IMR-90 (cell line): ENCODE measurements at regions not wholly inside any gene's neighbourhood (a gene's known extent, or its start where the extent isn't known, plus 50 kb on each side); places are given as distances from the start of the nearest gene placed in this dataset.

ENCODE experiments used
- ATAC-seq: fragments of 200-7000 bp; cut with Tn5 transposase; 2 replicates; pipeline ENCODE4 v1.9.1; 2020; ENCODE audit warnings: low read depth, mild to moderate bottlenecking, moderate library complexity
- BruUV-seq: library from RNA; stranded (reverse); fragments of 400-500 nt; replicated peaks from 2 replicates; lab custom pipeline; 2021; lab: Mats Ljungman, UMichigan
- CTCF ChIA-PET: fragments of 300-600 bp; formaldehyde crosslinking; extraction: SDS; loops from one replicate; lab custom pipeline; 2021; ENCODE audit warnings: antibody characterized with exemption; lab: Yijun Ruan, JAX
- POLR2A ChIA-PET: fragments of 300-600 bp; sonication (Branson Sonifier 250); formaldehyde crosslinking; loops from one replicate; lab custom pipeline; 2022; ENCODE audit warnings: antibody characterized with exemption; ENCODE audit not compliant: unreplicated experiment; lab: Charles Lee
- DNase-seq: peaks from one replicate; pipeline ENCODE4 v3.0.0; 2013
- H2AFZ ChIP-seq: replicated peaks from 2 replicates; pipeline ENCODE3; 2013; ENCODE audit warnings: low read length, mild to moderate bottlenecking; ENCODE audit not compliant: poor library complexity
- H2AK5ac ChIP-seq: 2 replicates; pipeline ENCODE4 v1.6.1; 2013; ENCODE audit warnings: low read depth, low read length, inconsistent platforms
- H2AK9ac ChIP-seq: replicated peaks from 2 replicates; pipeline ENCODE3; 2013; ENCODE audit warnings: mild to moderate bottlenecking, low read depth, low read length, moderate library complexity; ENCODE audit not compliant: poor library complexity
- H2BK120ac ChIP-seq: 2 replicates; pipeline ENCODE4 v1.6.1; 2013; ENCODE audit warnings: low read depth, low read length, inconsistent platforms
- H2BK15ac ChIP-seq: 3 replicates; pipeline ENCODE4 v1.6.1; 2013; ENCODE audit warnings: low read depth, low read length, inconsistent platforms
- H2BK20ac ChIP-seq: 2 replicates; pipeline ENCODE4 v1.6.1; 2013; ENCODE audit warnings: low read depth, mild to moderate bottlenecking, inconsistent platforms, low read length, moderate library complexity
- H2BK5ac ChIP-seq: 2 replicates; pipeline ENCODE4 v1.6.1; 2013; ENCODE audit warnings: mild to moderate bottlenecking, low read depth, low read length, inconsistent platforms; ENCODE audit not compliant: poor library complexity, severe bottlenecking
- H3K14ac ChIP-seq: replicated peaks from 2 replicates; pipeline ENCODE4 v1.6.1; 2013; ENCODE audit warnings: low read depth, low read length, inconsistent platforms
- H3K18ac ChIP-seq: 2 replicates; pipeline ENCODE4 v1.6.1; 2013; ENCODE audit warnings: low read depth, low read length, control low read depth
- H3K23ac ChIP-seq: 2 replicates; pipeline ENCODE4 v1.6.1; 2013; ENCODE audit warnings: low read depth, low read length, inconsistent platforms
- H3K27ac ChIP-seq: 2 replicates; pipeline ENCODE4 v1.5.1; 2013; ENCODE audit warnings: mild to moderate bottlenecking, control low read depth, low read length; ENCODE audit not compliant: insufficient read depth
- H3K27me3 ChIP-seq: 2 replicates; pipeline ENCODE4 v1.6.1; 2013; ENCODE audit warnings: low read length; ENCODE audit not compliant: control insufficient read depth, insufficient read depth
- H3K36me3 ChIP-seq: 2 replicates; pipeline ENCODE4 v1.6.1; 2013; ENCODE audit warnings: low read length, mixed read lengths; ENCODE audit not compliant: control insufficient read depth, insufficient read depth
- H3K4ac ChIP-seq: 2 replicates; pipeline ENCODE4 v1.6.1; 2013; ENCODE audit warnings: low read depth, low read length, inconsistent platforms
- H3K4me1 ChIP-seq: 2 replicates; pipeline ENCODE4 v1.6.1; 2013; ENCODE audit warnings: low read length, mixed read lengths; ENCODE audit not compliant: control insufficient read depth, insufficient read depth
- H3K4me2 ChIP-seq: 2 replicates; pipeline ENCODE4 v1.6.1; 2013; ENCODE audit warnings: low read depth, mild to moderate bottlenecking, control low read depth, low read length, moderate library complexity
- H3K4me3 ChIP-seq: 2 replicates; pipeline ENCODE4 v1.5.1; 2013; ENCODE audit warnings: low read depth, mild to moderate bottlenecking, control low read depth, low read length, moderate library complexity; ENCODE audit not compliant: insufficient read depth
- H3K56ac ChIP-seq: 2 replicates; pipeline ENCODE4 v1.6.1; 2013; ENCODE audit warnings: low read length, inconsistent platforms; ENCODE audit not compliant: insufficient read depth; ENCODE audit errors: extremely low read depth
- H3K79me1 ChIP-seq, 2 experiments: 2 replicates each; pipeline ENCODE4 v1.6.1; 2013; ENCODE audit warnings: low read length in 2 of 2, inconsistent platforms in 1 of 2, low read depth in 1 of 2
- H3K9ac ChIP-seq: 2 replicates; pipeline ENCODE4 v1.6.1; 2013; ENCODE audit warnings: low read depth, low read length, control low read depth
- H3K9me1 ChIP-seq: 2 replicates; pipeline ENCODE4 v1.6.1; 2013; ENCODE audit warnings: low read length, inconsistent platforms; ENCODE audit not compliant: insufficient read depth
- H3K9me3 ChIP-seq: 2 replicates; pipeline ENCODE4 v1.6.1; 2013; ENCODE audit warnings: low read length; ENCODE audit not compliant: control insufficient read depth, insufficient read depth
- H4K20me1 ChIP-seq: 2 replicates; pipeline ENCODE4 v1.6.1; 2013; ENCODE audit warnings: low read length, inconsistent platforms; ENCODE audit not compliant: insufficient read depth
- H4K5ac ChIP-seq: 2 replicates; pipeline ENCODE4 v1.6.1; 2013; ENCODE audit warnings: mild to moderate bottlenecking, low read depth, low read length, control low read depth
- H4K8ac ChIP-seq, 2 experiments: 2 replicates each; pipeline ENCODE4 v1.6.1; 2013; ENCODE audit warnings: low read depth in 2 of 2, low read length in 2 of 2, control low read depth in 1 of 2, inconsistent platforms in 1 of 2
- H4K91ac ChIP-seq: 2 replicates; pipeline ENCODE4 v1.6.1; 2013; ENCODE audit warnings: low read depth, low read length, inconsistent platforms; ENCODE audit not compliant: insufficient read depth
- BHLHE40 ChIP-seq: fragments of 150-350 bp; IDR thresholded peaks from 2 replicates; pipeline ENCODE4 v1.6.1; 2016; ENCODE audit warnings: mild to moderate bottlenecking, low read depth, low read length
- SMC3 ChIP-seq: fragments of 150-350 bp; IDR thresholded peaks from 2 replicates; pipeline ENCODE4 v1.6.1; 2016; ENCODE audit warnings: low read depth, mild to moderate bottlenecking, antibody characterized with exemption, low read length, moderate library complexity
- USF2 ChIP-seq: fragments of 150-350 bp; IDR thresholded peaks from 2 replicates; pipeline ENCODE4 v1.6.1; 2017; ENCODE audit warnings: mild to moderate bottlenecking, antibody characterized with exemption, low read length, low read depth
- WGBS, 2 experiments: methylation state at CpG; one replicate each; pipeline versions ENCODE4 v1.1.5 to v1.1.7; 2013; ENCODE audit warnings: missing lambda C conversion rate in 2 of 2; ENCODE audit not compliant: insufficient read length in 1 of 2; ENCODE audit errors: extremely low coverage in 2 of 2; 5-methylcytosine and 5-hydroxymethylcytosine counted together
- dilution Hi-C: fragments of 300-500 bp; cut with HindIII; formaldehyde crosslinking; loops from one replicate; pipeline ENCODE4 v1.14.3; 2018; ENCODE audit warnings: low sequenced_read_pairs; ENCODE audit not compliant: unreplicated experiment
- in situ Hi-C: fragments of 300-500 bp; cut with MboI; formaldehyde crosslinking; loops from 3 replicates; pipeline ENCODE4 v1.14.3; 2019; ENCODE audit warnings: low sequenced_read_pairs, inconsistent platforms, mixed read lengths
- intact Hi-C: fragments of 100-400 bp; cut with micrococcal nuclease; formaldehyde crosslinking; loops from 2 replicates; pipeline ENCODE4 v1.10.0; 2022
- TF ChIP-seq, protein P1 (sequence below): conservative IDR thresholded peaks from 2 replicates; pipeline ENCODE4 v1.5.1; 2012; ENCODE audit warnings: mild to moderate bottlenecking, low read depth, low read length, improper control_type of control experiment

DNA sequence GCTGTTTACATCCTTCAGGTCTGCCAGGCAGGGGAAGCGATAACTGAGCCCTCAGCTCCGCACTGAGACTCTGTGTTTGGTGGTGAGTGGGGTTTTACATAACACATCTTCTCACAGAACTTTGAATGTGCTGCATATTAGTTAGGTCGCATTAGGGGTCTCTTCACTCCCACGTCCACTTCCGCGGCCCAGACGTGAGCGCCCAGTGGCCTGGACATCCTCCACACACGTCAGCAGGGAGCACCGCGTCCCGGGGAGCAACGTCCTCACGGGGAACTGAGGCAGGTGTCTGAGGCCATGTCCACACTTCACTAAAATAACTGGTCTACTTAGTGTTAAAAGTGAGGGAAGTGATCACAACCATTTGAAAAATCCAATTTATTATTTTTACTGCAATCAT, 100.4 kb upstream of the SATB2 start:
- no peak overlapping the region for H2BK15ac ChIP-seq
- H4K20me1 ChIP-seq, result no peaks in the 10 kb centered on the region
- H3K56ac ChIP-seq, result no peak overlapping the region
- no peak overlapping the region for H3K14ac ChIP-seq
- H3K4ac ChIP-seq, result no peak overlapping the region
- no peaks in the 10 kb centered on the region for H3K36me3 ChIP-seq
- H3K18ac ChIP-seq, result no peak overlapping the region
- no peak overlapping the region for H2AK9ac ChIP-seq
- no peak overlapping the region for H3K4me2 ChIP-seq
- BruUV-seq, result no TSS peak
- no peaks in the 10 kb centered on the region for H3K27me3 ChIP-seq
- no peak overlapping the region for H2AK5ac ChIP-seq
- no peak overlapping the region for H4K5ac ChIP-seq
- POLR2A ChIA-PET, result no interaction called here
- no peaks in the 10 kb centered on the region for H3K4me1 ChIP-seq
- no peak overlapping the region for H2BK120ac ChIP-seq
- ATAC-seq, result no peak
- WGBS, 2 experiments, result no CpG with 5 or more reads among the region's 14 CpGs
- no peaks in the 10 kb centered on the region for H3K9me1 ChIP-seq
- no peak overlapping the region for H2BK20ac ChIP-seq
- no peak overlapping the region for H4K91ac ChIP-seq
- no peak overlapping the region for H2AFZ ChIP-seq
- H3K79me1 ChIP-seq, result no peaks in the 10 kb centered on the region
- H3K4me3 ChIP-seq, result no peak overlapping the region
- dilution Hi-C loops (no loop called here), in situ Hi-C loops (no loop called here), intact Hi-C loops (no loop called here)
- H4K8ac ChIP-seq, result no peak overlapping the region
- no peaks in the 10 kb centered on the region; the same call in 1 of the 2 replicates for H3K9me3 ChIP-seq
- no peak for DNase-seq
- no peak overlapping the region for H2BK5ac ChIP-seq
- H3K23ac ChIP-seq, result no peak overlapping the region
- TF ChIP-seq USF2 (no peak), SMC3 (no peak), BHLHE40 (no peak)
- TF ChIP-seq, protein P1, sequence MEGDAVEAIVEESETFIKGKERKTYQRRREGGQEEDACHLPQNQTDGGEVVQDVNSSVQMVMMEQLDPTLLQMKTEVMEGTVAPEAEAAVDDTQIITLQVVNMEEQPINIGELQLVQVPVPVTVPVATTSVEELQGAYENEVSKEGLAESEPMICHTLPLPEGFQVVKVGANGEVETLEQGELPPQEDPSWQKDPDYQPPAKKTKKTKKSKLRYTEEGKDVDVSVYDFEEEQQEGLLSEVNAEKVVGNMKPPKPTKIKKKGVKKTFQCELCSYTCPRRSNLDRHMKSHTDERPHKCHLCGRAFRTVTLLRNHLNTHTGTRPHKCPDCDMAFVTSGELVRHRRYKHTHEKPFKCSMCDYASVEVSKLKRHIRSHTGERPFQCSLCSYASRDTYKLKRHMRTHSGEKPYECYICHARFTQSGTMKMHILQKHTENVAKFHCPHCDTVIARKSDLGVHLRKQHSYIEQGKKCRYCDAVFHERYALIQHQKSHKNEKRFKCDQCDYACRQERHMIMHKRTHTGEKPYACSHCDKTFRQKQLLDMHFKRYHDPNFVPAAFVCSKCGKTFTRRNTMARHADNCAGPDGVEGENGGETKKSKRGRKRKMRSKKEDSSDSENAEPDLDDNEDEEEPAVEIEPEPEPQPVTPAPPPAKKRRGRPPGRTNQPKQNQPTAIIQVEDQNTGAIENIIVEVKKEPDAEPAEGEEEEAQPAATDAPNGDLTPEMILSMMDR, result no peak
- H3K27ac ChIP-seq, result no peak overlapping the region
- CTCF ChIA-PET, result interaction anchor here (0.7 kb wide), 1 partner anchor 267 kb away, joined by 3 read pairs; no protein-coding TSS in a partner anchor
- no peak overlapping the region for H3K9ac ChIP-seq
